Muscle layer of colon (tissue), 2 donors: ENCODE measurements at regions not wholly inside any gene's neighbourhood (a gene's known extent, or its start where the extent isn't known, plus 50 kb on each side); places are given as distances from the start of the nearest gene placed in this dataset.
"Not testable (repeated sequence)": the region's sequence is repeated elsewhere in the genome, so short reads cannot be mapped to it uniquely, and the experiment has no call there.

Experiments used
- H3K27ac ChIP-seq: one replicate; pipeline ENCODE4 v1.7.0; 2013; ENCODE audit warnings: low read depth, mild to moderate bottlenecking, low read length, moderate library complexity
- H3K27me3 ChIP-seq, 2 donors: one replicate each; pipeline ENCODE4 v1.7.0; 2013; ENCODE audit warnings: low read length in 2 of 2, mild to moderate bottlenecking in 2 of 2; ENCODE audit not compliant: insufficient read depth in 2 of 2, control insufficient read depth in 1 of 2
- H3K36me3 ChIP-seq: one replicate; pipeline ENCODE4 v1.7.0; 2013; ENCODE audit warnings: mild to moderate bottlenecking, low read length; ENCODE audit not compliant: insufficient read depth
- H3K4me1 ChIP-seq: one replicate; pipeline ENCODE4 v1.7.0; 2013; ENCODE audit warnings: mild to moderate bottlenecking, low read length; ENCODE audit not compliant: insufficient read depth
- H3K4me3 ChIP-seq, 2 donors: one replicate each; pipeline ENCODE4 v1.7.0; 2013; ENCODE audit warnings: low read length in 2 of 2, low read depth in 1 of 2, mild to moderate bottlenecking in 1 of 2, moderate library complexity in 1 of 2
- H3K9ac ChIP-seq: one replicate; pipeline ENCODE4 v1.7.0; 2013; ENCODE audit warnings: low read length
- H3K9me3 ChIP-seq: one replicate; pipeline ENCODE4 v1.7.0; 2013; ENCODE audit warnings: mild to moderate bottlenecking, low read length
- donor health status: abdominal sarcoma.
- donor health status: Adenocarcinoma of cecum.

DNA sequence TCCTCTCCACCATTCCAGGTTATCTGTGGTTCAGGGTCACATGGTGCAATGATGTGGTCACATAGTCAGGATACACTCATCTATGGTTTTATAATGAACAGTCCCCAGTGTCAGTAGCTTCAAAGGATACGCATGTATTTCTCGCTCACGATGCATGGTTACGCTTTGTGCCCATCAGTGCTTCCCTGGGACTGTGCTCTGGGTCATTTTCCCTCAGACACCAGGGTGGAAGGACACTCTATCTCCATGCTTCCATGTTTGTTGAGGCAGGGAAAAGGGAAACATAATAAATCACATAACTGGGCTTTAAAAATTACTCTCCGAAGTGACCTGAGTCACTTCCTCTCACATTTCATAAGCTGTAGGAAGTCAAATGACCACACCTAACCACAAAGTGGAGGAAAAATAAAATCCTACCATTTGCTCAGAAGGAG, 394.8 kb upstream of the NOX3 start:
- Histone ChIP-seq H3K36me3 (no peaks in the 10 kb centered on the region), H3K4me3 (no peak overlapping the region), H3K27me3 (no peaks in the 10 kb centered on the region), H3K9ac (no peak overlapping the region), H3K4me1 (no peaks in the 10 kb centered on the region), H3K9me3 (no peaks in the 10 kb centered on the region), H3K27ac (no peak overlapping the region)

DNA sequence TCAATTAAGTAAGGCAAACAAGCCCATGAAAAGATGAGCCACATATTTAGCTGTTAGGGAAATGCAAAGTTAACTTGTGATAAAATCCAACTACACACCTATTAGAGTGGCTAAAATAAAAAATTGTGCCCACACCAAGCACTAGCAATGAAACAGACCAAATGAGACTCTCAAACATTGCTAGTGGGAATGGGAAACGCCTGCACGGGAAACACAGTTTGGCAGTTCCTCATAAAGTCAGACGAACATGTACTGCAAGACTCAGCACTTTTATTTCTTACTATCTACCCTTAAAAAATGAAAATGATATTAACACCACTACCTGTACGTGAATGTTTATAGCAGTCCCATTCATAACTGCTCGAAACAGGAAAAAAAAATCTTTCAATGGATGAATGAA, 392.1 kb upstream of the NOX3 start:
- Histone ChIP-seq H3K9me3 (no peaks in the 10 kb centered on the region), H3K27ac (no peak overlapping the region), H3K4me1 (no peaks in the 10 kb centered on the region), H3K4me3 (no peak overlapping the region), H3K36me3 (no peaks in the 10 kb centered on the region), H3K9ac (no peak overlapping the region), H3K27me3 (no peaks in the 10 kb centered on the region)

DNA sequence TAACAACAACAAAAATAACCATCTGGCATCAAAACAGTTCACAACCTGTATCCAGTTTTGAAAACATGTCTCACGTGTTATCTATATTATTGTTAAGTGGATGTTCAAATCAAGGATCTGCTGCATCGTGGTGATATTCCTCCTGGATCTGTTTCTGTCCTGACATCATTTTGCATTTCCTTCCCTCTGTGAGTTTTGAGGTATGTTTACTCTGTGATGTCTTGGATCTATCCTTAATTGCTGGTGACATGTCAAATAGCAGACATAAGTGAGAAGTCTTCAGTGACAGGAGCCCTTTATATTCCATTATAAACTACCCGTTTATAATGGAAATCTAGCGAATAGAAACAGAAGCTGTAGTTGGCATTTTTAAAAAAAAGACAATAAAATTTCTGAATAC, 381.8 kb upstream of the NOX3 start:
- H3K27ac ChIP-seq: no peak overlapping the region
- no peak overlapping the region for H3K9ac ChIP-seq

DNA sequence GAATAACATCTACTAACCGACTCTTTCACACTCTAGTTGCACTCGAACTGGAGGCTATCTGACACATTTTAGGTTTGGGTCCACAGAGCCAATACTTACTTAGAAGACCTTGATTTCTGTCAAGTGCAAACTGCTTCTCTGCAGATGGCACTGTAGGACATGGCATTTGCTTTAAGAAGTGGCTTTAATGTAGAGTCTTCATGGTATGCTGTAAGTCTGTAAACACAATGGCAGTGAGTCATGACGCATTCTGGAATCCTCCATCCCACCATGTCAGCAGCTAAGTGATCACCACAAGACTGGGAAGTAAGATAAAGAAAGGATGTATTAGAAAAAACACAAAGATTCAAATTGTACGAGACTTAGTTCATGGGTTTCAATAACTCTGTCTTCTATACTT, 377.0 kb upstream of the NOX3 start:
- H3K27ac ChIP-seq: no peak overlapping the region
- no peak overlapping the region for H3K9ac ChIP-seq
- no peaks in the 10 kb centered on the region for H3K9me3 ChIP-seq
- no peaks in the 10 kb centered on the region for H3K36me3 ChIP-seq
- H3K4me1 ChIP-seq: no peaks in the 10 kb centered on the region
- H3K4me3 ChIP-seq: no peak overlapping the region
- no peaks in the 10 kb centered on the region for H3K27me3 ChIP-seq

More for the DNA sequence above, 381.8 kb upstream of the NOX3 start:
- Histone ChIP-seq H3K9me3 (no peaks in the 10 kb centered on the region), H3K4me1 (no peaks in the 10 kb centered on the region), H3K27me3 (no peaks in the 10 kb centered on the region), H3K4me3 (no peak overlapping the region), H3K36me3 (no peaks in the 10 kb centered on the region)

DNA sequence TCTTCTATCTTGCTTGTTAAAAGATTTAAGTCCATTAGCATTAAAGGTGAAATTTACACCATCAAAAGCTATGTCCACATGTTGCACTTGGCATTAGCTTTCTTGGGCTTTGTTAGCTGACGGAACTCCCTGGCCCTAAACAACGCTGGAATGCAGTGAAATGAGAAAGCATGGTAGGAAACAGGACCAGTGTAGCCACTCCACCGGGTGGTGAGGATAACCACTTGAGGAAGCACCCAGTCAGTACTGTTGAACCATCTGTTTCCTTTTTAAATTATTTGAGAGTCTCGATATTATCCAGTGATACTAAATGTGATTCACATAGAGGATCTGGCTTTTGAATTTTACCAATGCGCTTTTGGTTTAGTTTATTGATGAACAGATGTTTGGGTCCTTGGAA, 374.9 kb upstream of the NOX3 start:
- no peaks in the 10 kb centered on the region for H3K9me3 ChIP-seq
- no peaks in the 10 kb centered on the region for H3K36me3 ChIP-seq
- H3K9ac ChIP-seq: no peak overlapping the region
- H3K27me3 ChIP-seq: no peaks in the 10 kb centered on the region
- no peaks in the 10 kb centered on the region for H3K4me1 ChIP-seq
- no peak overlapping the region for H3K4me3 ChIP-seq
- H3K27ac ChIP-seq: no peak overlapping the region

DNA sequence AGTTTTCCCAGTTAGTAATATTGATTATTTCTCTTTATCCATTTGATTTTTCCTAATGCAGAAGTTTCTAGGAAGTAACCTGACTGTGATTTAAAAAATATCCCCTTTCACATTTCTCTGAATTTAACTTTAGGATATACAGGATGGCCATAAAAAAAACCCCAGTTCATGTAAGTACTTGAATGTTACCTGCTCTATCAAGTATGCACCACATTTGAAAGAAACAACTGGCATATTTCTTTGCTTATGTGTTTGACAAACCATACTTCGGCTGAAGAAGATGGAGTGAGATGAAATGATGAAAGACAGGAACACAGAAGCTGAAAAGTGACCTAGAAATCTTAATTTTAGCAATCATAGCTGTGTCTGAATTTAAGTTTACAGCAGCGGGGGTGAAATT, 374.0 kb upstream of the NOX3 start:
- no peak overlapping the region for H3K4me3 ChIP-seq
- no peaks in the 10 kb centered on the region for H3K27me3 ChIP-seq
- no peaks in the 10 kb centered on the region for H3K9me3 ChIP-seq
- no peak overlapping the region for H3K27ac ChIP-seq
- no peaks in the 10 kb centered on the region for H3K36me3 ChIP-seq
- H3K9ac ChIP-seq: no peak overlapping the region
- no peaks in the 10 kb centered on the region for H3K4me1 ChIP-seq

DNA sequence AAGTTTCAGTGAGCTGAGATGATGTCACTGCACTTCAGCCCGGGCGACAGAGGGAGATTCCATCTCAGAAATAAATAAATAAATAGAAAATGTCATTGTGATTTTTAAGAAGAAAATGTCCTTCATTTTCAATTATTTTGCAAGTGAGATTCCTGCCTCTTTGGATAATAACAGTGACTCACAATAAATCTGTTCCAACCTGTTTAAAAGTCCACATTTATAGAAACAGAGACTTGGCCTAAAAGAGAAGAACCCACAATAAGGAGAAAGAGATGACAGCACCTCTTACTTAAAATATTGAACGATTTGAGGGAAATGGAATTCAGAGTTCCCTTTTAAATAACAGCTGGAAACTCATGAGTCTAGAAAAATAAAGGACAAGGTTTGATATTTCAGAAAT, 373.4 kb upstream of the NOX3 start:
- no peaks in the 10 kb centered on the region for H3K36me3 ChIP-seq
- H3K4me3 ChIP-seq: no peak overlapping the region
- no peaks in the 10 kb centered on the region for H3K9me3 ChIP-seq
- H3K27me3 ChIP-seq: no peaks in the 10 kb centered on the region
- no peak overlapping the region for H3K9ac ChIP-seq
- H3K27ac ChIP-seq: no peak overlapping the region
- H3K4me1 ChIP-seq: no peaks in the 10 kb centered on the region

DNA sequence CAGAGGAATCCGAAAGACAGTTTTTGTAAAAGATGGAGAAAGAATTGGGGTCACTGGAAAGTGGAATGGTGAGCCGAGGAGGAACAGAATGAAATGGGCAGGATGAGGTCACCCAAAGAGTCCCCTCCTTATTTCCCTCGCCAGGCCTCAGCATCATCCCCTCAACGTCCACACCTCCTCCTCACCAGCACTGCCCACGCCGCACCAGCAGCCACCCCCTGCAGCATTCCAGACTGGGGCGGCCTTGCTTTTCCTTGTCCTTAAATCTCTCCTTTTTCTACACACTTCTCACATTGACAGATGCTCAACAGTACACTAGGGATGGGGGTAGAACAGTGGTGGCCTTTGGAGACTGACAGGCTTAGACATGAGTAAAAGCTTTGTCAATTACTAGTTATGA, 363.1 kb upstream of the NOX3 start:
- Histone ChIP-seq H3K4me1 (no peaks in the 10 kb centered on the region), H3K27me3 (no peaks in the 10 kb centered on the region), H3K36me3 (no peaks in the 10 kb centered on the region), H3K4me3 (no peak overlapping the region), H3K9me3 (no peaks in the 10 kb centered on the region), H3K9ac (no peak overlapping the region), H3K27ac (no peak overlapping the region)

DNA sequence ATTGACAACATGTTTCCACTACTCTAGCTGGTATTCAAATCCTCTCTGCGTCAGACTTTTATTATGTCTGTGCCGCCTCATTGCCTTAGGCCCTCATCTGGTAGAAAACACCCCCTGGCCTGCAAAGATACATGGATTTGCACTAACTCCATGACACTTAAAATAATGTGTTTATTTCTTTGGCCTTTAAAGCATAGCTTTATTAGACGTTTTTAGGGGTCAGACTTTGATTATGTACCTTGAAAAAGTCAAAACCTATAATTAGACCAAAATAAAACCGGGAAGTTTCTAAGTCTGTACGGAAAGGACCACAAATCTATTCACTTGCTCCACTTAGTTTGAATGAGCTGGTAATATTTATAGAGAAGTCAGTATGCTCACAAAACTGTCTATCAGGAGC, 357.9 kb upstream of the NOX3 start:
- Histone ChIP-seq H3K27ac (no peak overlapping the region), H3K9ac (no peak overlapping the region), H3K36me3 (no peaks in the 10 kb centered on the region), H3K4me1 (no peaks in the 10 kb centered on the region), H3K9me3 (no peaks in the 10 kb centered on the region), H3K4me3 (no peak overlapping the region), H3K27me3 (no peaks in the 10 kb centered on the region)

DNA sequence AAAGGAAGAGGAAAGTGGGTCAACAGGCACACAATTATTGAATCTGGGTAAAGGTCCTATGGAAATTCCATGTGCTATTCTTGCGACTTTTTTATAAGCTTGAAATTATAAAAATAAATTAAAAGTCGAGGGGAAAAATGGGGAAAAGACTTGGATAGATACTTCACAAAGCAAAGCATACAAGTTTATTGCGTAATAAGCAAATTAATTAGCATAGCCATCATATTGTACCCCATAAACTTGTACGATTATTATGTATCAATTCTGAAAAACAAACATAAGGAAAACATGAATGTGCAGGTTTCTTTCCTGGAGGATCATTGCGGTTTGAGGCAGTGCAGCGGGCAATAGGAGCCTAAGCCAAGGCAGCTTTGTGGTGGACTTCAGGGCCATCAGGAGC, 351.6 kb upstream of the NOX3 start:
- Histone ChIP-seq H3K9me3 (no peaks in the 10 kb centered on the region), H3K27me3 (no peaks in the 10 kb centered on the region), H3K4me3 (no peak overlapping the region), H3K27ac (no peak overlapping the region), H3K4me1 (no peaks in the 10 kb centered on the region), H3K36me3 (no peaks in the 10 kb centered on the region), H3K9ac (no peak overlapping the region)

DNA sequence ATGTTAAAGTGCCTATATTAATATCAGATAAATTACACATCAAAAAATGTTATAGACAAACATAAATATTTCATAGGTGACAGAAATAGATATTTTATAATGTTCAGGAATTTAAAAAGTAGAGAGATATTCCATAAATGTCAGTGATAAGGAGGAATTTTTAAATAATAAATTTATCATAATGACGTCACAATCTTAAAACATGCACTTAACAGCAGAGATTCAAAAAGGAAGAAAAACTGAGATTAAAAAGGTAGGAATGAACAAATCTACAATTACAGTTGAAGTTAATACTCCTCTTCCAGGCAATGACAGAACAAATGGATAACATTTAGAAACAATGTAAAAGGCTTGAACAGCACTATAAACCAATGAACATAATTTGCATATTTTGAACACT, 345.4 kb upstream of the NOX3 start:
- Histone ChIP-seq H3K9ac (no peak overlapping the region), H3K36me3 (no peaks in the 10 kb centered on the region), H3K27ac (no peak overlapping the region), H3K4me1 (no peaks in the 10 kb centered on the region), H3K9me3 (no peaks in the 10 kb centered on the region), H3K27me3 (no peaks in the 10 kb centered on the region), H3K4me3 (no peak overlapping the region)

DNA sequence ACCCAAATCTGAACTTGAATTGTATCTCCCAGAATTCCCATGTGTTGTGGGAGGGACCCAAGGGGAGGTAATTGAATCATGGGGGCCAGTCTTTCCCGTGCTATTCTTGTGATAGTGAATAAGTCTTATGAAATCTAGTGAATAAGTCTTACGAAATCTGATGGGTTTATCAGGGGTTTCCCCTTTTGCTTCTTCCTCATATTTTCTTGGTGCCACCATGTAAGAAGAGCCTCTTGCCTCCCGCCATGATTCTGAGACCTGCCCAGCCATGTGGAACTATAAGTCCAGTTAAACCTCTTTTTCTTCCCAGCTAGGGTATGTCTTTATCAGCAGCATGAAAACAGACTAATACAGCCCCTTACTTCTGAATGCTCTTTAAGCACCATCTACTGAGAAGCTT, 343.2 kb upstream of the NOX3 start:
- not testable (repeated sequence) for H3K36me3 ChIP-seq, H3K9ac ChIP-seq, H3K4me3 ChIP-seq, H3K27ac ChIP-seq, H3K4me1 ChIP-seq, H3K9me3 ChIP-seq, H3K27me3 ChIP-seq
